SK-N-SH (cell line): ENCODE measurements at regions not wholly inside any gene's neighbourhood (a gene's known extent, or its start where the extent isn't known, plus 50 kb on each side); places are given as distances from the start of the nearest gene placed in this dataset.

Experiments used
- CTCF ChIA-PET: fragments of 300-600, 350-600 bp; formaldehyde crosslinking; extraction: SDS; loops from one replicate; lab custom pipeline; 2021; lab: Yijun Ruan, JAX
- POLR2A ChIA-PET: fragments of 350-600 bp; sonication (Branson Sonifier 250); formaldehyde crosslinking; extraction: SDS; loops from one replicate; lab custom pipeline; 2020; ENCODE audit warnings: antibody characterized with exemption, inconsistent platforms; lab: Yijun Ruan, JAX
- DNase-seq: peaks from one replicate; pipeline ENCODE4 v3.0.0; 2012
- H2AFZ ChIP-seq: fragments of 200-600 bp; sonication (generic); 2 replicates; pipeline ENCODE4 v1.8.1; 2016; ENCODE audit warnings: antibody characterized with exemption, mild to moderate bottlenecking, low read depth
- H3F3A ChIP-seq: fragments of 200-600 bp; sonication (generic); replicated peaks from 2 replicates; pipeline ENCODE3; 2016; ENCODE audit warnings: antibody characterized with exemption, mild to moderate bottlenecking; ENCODE audit not compliant: insufficient read depth
- H3K27ac ChIP-seq, 2 experiments: fragments of 200-500 bp in 1 of 2; fragments of 200-600 bp in 1 of 2; sonication (Bioruptor generic) in 1 of 2; sonication (generic), shearing (Covaris generic) in 1 of 2; 2 replicates each; pipeline versions ENCODE4 v1.5.1 to v1.6.1; 2014 to 2016; ENCODE audit warnings: low read depth in 2 of 2, inconsistent platforms in 1 of 2, low read length in 1 of 2, mild to moderate bottlenecking in 1 of 2, mixed read lengths in 1 of 2
- H3K27me3 ChIP-seq: fragments of 200-600 bp; sonication (generic), shearing (Covaris generic); 2 replicates; pipeline ENCODE4 v1.6.1; 2016; ENCODE audit warnings: mixed run types; ENCODE audit not compliant: insufficient read depth
- H3K36me3 ChIP-seq, 2 experiments: fragments of 200-500 bp in 1 of 2; fragments of 200-600 bp in 1 of 2; sonication (Bioruptor generic) in 1 of 2; sonication (generic) in 1 of 2; replicated peaks in 1 of 2; 2 replicates each; pipeline versions ENCODE3 to v1.5.1; 2014 to 2016; ENCODE audit warnings: low read length in 1 of 2, mild to moderate bottlenecking in 1 of 2; ENCODE audit not compliant: insufficient read depth in 2 of 2, control insufficient read depth in 1 of 2
- H3K4me1 ChIP-seq, 2 experiments: fragments of 200-500 bp in 1 of 2; fragments of 200-600 bp in 1 of 2; sonication (Bioruptor generic) in 1 of 2; sonication (generic), shearing (Covaris generic) in 1 of 2; 2 replicates each; pipeline versions ENCODE4 v1.5.1 to v1.6.1; 2014 to 2016; ENCODE audit warnings: low read depth in 1 of 2, low read length in 1 of 2, mixed run types in 1 of 2; ENCODE audit not compliant: insufficient read depth in 2 of 2, control insufficient read depth in 1 of 2
- H3K4me2 ChIP-seq: fragments of 200-600 bp; sonication (generic), shearing (Covaris generic); 2 replicates; pipeline ENCODE4 v1.6.1; 2017; ENCODE audit warnings: mixed run types
- H3K4me3 ChIP-seq, 2 experiments: fragments of 200-500 bp in 1 of 2; fragments of 200-600 bp in 1 of 2; sonication (Bioruptor generic) in 1 of 2; sonication (generic), shearing (Covaris generic) in 1 of 2; 2 replicates each; pipeline versions ENCODE4 v1.5.1 to v1.8.1; 2014 to 2016; ENCODE audit warnings: low read depth in 2 of 2, inconsistent platforms in 1 of 2, low read length in 1 of 2, mild to moderate bottlenecking in 1 of 2, mixed read lengths in 1 of 2, moderate library complexity in 1 of 2
- H3K79me2 ChIP-seq: fragments of 200-600 bp; sonication (generic); 2 replicates; pipeline ENCODE4 v1.8.1; 2017; ENCODE audit warnings: mild to moderate bottlenecking; ENCODE audit not compliant: insufficient read depth
- H3K9ac ChIP-seq: fragments of 200-600 bp; sonication (generic); 2 replicates; pipeline ENCODE4 v1.6.1; 2017; ENCODE audit warnings: mixed run types
- H3K9me2 ChIP-seq: fragments of 200-600 bp; sonication (generic); 2 replicates; pipeline ENCODE4 v1.6.1; 2017; ENCODE audit warnings: mixed run types
- H3K9me3 ChIP-seq: fragments of 200-600 bp; sonication (generic); 2 replicates; pipeline ENCODE4 v1.6.1; 2017; ENCODE audit warnings: mixed run types, mild to moderate bottlenecking, moderate library complexity
- H4K20me1 ChIP-seq: fragments of 200-600 bp; sonication (generic); 2 replicates; pipeline ENCODE4 v1.6.1; 2017; ENCODE audit warnings: mild to moderate bottlenecking, mixed run types; ENCODE audit not compliant: insufficient read depth
- CTCF ChIP-seq: fragments of 200-600 bp; sonication (generic); IDR thresholded peaks from 2 replicates; pipeline ENCODE4 v1.6.1; 2017; ENCODE audit warnings: antibody characterized with exemption, mild to moderate bottlenecking, moderate library complexity
- FOXJ3 ChIP-seq: sonication (generic); formaldehyde crosslinking; IDR thresholded peaks from 2 replicates; pipeline ENCODE4 v1.5.1; 2020; ENCODE audit warnings: mild to moderate bottlenecking, missing genetic modification reagents
- GATA2 ChIP-seq: sonication (generic); formaldehyde crosslinking; IDR thresholded peaks from 2 replicates; pipeline ENCODE4 v1.5.0; 2020; ENCODE audit warnings: mild to moderate bottlenecking, missing genetic modification reagents
- JUND ChIP-seq: IDR thresholded peaks from 2 replicates; pipeline ENCODE4 v1.4.0; 2012
- MEF2A ChIP-seq: IDR thresholded peaks from 2 replicates; pipeline ENCODE4 v1.4.0; 2012; ENCODE audit warnings: low read depth, borderline replicate concordance
- NRF1 ChIP-seq: IDR thresholded peaks from 2 replicates; pipeline ENCODE4 v1.6.1; 2012; ENCODE audit warnings: low read depth, mild to moderate bottlenecking, low read length
- SMC3 ChIP-seq: IDR thresholded peaks from 2 replicates; pipeline ENCODE4 v1.6.1; 2012; ENCODE audit warnings: low read depth, low read length, improper control_type of control experiment
- TAF1 ChIP-seq: IDR thresholded peaks from 2 replicates; pipeline ENCODE4 v1.6.1; 2012; ENCODE audit warnings: low read depth, mild to moderate bottlenecking, low read length, moderate library complexity, borderline replicate concordance
- TEAD4 ChIP-seq: IDR thresholded peaks from 2 replicates; pipeline ENCODE4 v1.4.0; 2012; ENCODE audit warnings: mild to moderate bottlenecking, borderline replicate concordance; ENCODE audit not compliant: insufficient read depth
- YY1 ChIP-seq: IDR thresholded peaks from 2 replicates; pipeline ENCODE4 v1.4.0; 2012; ENCODE audit warnings: low read depth, mild to moderate bottlenecking
- WGBS: methylation state at CpG from one replicate; pipeline ENCODE4 v1.1.6; 2017; ENCODE audit warnings: low lambda C conversion rate; 5-methylcytosine and 5-hydroxymethylcytosine counted together
- TF ChIP-seq, protein P1 (sequence below): IDR thresholded peaks from 2 replicates; pipeline ENCODE4; 2012
- TF ChIP-seq, protein P2 (sequence below): IDR thresholded peaks from 2 replicates; pipeline ENCODE4 v1.4.0; 2012; ENCODE audit warnings: low read depth, borderline replicate concordance

- Histone ChIP-seq H3K9me2 (no peaks in the 10 kb centered on the region), H3K9ac (no peak overlapping the region), H3K27me3 (no peaks in the 10 kb centered on the region), H3K4me1 (no peaks in the 10 kb centered on the region), H3K4me2 (no peak overlapping the region), H3K9me3 (no peaks in the 10 kb centered on the region), H4K20me1 (no peaks in the 10 kb centered on the region), H2AFZ (no peak overlapping the region), H3K4me3 (no peak overlapping the region), H3K27ac (no peak overlapping the region), H3K79me2 (no peaks in the 10 kb centered on the region), H3F3A (no peaks in the 10 kb centered on the region), H3K36me3 (no peaks in the 10 kb centered on the region)
- ChIA-PET POLR2A (no interaction called here), CTCF (interaction anchor here (0.6 to 1.5 kb wide), 3 partner anchors 16 to 780 kb away, joined by 3 to 6 read pairs (median 3); no protein-coding TSS in a partner anchor)
- no peak for DNase-seq
- TF ChIP-seq NRF1 = no peak
- TF ChIP-seq TEAD4 = no peak
- TF ChIP-seq, protein P1, sequence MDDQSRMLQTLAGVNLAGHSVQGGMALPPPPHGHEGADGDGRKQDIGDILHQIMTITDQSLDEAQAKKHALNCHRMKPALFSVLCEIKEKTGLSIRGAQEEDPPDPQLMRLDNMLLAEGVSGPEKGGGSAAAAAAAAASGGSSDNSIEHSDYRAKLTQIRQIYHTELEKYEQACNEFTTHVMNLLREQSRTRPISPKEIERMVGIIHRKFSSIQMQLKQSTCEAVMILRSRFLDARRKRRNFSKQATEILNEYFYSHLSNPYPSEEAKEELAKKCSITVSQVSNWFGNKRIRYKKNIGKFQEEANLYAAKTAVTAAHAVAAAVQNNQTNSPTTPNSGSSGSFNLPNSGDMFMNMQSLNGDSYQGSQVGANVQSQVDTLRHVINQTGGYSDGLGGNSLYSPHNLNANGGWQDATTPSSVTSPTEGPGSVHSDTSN = no peak
- no peak for TF ChIP-seq FOXJ3
- TF ChIP-seq YY1 = no peak
- no peak for TF ChIP-seq CTCF
- no peak for TF ChIP-seq MEF2A
- no peak for TF ChIP-seq SMC3
- TF ChIP-seq, protein P2, sequence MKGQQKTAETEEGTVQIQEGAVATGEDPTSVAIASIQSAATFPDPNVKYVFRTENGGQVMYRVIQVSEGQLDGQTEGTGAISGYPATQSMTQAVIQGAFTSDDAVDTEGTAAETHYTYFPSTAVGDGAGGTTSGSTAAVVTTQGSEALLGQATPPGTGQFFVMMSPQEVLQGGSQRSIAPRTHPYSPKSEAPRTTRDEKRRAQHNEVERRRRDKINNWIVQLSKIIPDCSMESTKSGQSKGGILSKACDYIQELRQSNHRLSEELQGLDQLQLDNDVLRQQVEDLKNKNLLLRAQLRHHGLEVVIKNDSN = no peak
These were observed 198.2 kb upstream of the DTNA start for GRCh38 chr18:34511879-34512278.

GRCh38 chr18:34514238-34514637 is 195.9 kb upstream of the DTNA start:
- Histone ChIP-seq H3K9ac (no peak overlapping the region), H3F3A (no peaks in the 10 kb centered on the region), H3K36me3 (no peaks in the 10 kb centered on the region), H2AFZ (no peak overlapping the region), H3K9me3 (no peaks in the 10 kb centered on the region), H3K27me3 (no peaks in the 10 kb centered on the region)
- WGBS = 70% methylated on average over 1 of the region's 1 CpG
- POLR2A ChIA-PET = no interaction called here
- TF ChIP-seq TAF1 = no peak
- TF ChIP-seq JUND = no peak
- TF ChIP-seq GATA2 (CRISPR knock-in tag) = no peak
- TF ChIP-seq, all 33 proteins: peak for 0
- no peaks in the 10 kb centered on the region for H3K4me1 ChIP-seq
- CTCF ChIA-PET = no interaction called here
- H3K4me3 ChIP-seq = no peak overlapping the region
- no peak overlapping the region for H3K4me2 ChIP-seq
- no peaks in the 10 kb centered on the region for H3K79me2 ChIP-seq
- H3K27ac ChIP-seq = no peak overlapping the region
- no peak for DNase-seq
- H4K20me1 ChIP-seq = no peaks in the 10 kb centered on the region
- H3K9me2 ChIP-seq = no peaks in the 10 kb centered on the region
